SW 1271 (cell line): ENCODE measurements at regions not wholly inside any gene's neighbourhood (a gene's known extent, or its start where the extent isn't known, plus 50 kb on each side); places are given as distances from the start of the nearest gene placed in this dataset.

Experiments
- DNase-seq, 2 experiments: peaks; one replicate each; lab custom pipeline; 2025; lab: John Stamatoyannopoulos, UW

- DNase-seq: no peak
Observed at GRCh38 chr18:37729716-37730115, 164.1 kb upstream of the CELF4 start.

GRCh38 chr18:37724206-37724605, 158.6 kb upstream of the CELF4 start:
- DNase-seq: no peak

GRCh38 chr18:37721544-37722522, 156.2 kb upstream of the CELF4 start:
- DNase-seq: no peak

- DNase-seq: no peak
Observed at GRCh38 chr18:37720663-37721062, 155.1 kb upstream of the CELF4 start.

- DNase-seq: no peak
Observed at GRCh38 chr18:37717656-37718055, 152.1 kb upstream of the CELF4 start.

- no peak for DNase-seq
Observed at GRCh38 chr18:37717098-37717497, 151.5 kb upstream of the CELF4 start.

- no peak for DNase-seq
Observed at GRCh38 chr18:37716106-37716735, 150.6 kb upstream of the CELF4 start.

GRCh38 chr18:37714691-37715090, 149.1 kb upstream of the CELF4 start:
- no peak for DNase-seq

GRCh38 chr18:37712776-37713175, 147.2 kb upstream of the CELF4 start:
- DNase-seq: no peak

GRCh38 chr18:37711766-37712505, 146.3 kb upstream of the CELF4 start:
- DNase-seq: no peak

- no peak for DNase-seq
Observed at GRCh38 chr18:37710726-37711125, 145.1 kb upstream of the CELF4 start.

GRCh38 chr18:37709740-37710139, 144.1 kb upstream of the CELF4 start:
- no peak for DNase-seq

- no peak for DNase-seq
Observed at GRCh38 chr18:37705016-37705415, 139.4 kb upstream of the CELF4 start.

GRCh38 chr18:37702841-37703240, 137.2 kb upstream of the CELF4 start:
- DNase-seq: no peak

GRCh38 chr18:37701967-37702366, 136.4 kb upstream of the CELF4 start:
- no peak for DNase-seq

GRCh38 chr18:37698508-37699040, 133.0 kb upstream of the CELF4 start:
- no peak for DNase-seq

GRCh38 chr18:37694516-37694915, 128.9 kb upstream of the CELF4 start:
- no peak for DNase-seq

GRCh38 chr18:37691162-37691561, 125.6 kb upstream of the CELF4 start:
- no peak for DNase-seq

GRCh38 chr18:37689841-37690240, 124.2 kb upstream of the CELF4 start:
- DNase-seq: no peak

GRCh38 chr18:37684590-37684989, 119.0 kb upstream of the CELF4 start:
- no peak for DNase-seq

- no peak for DNase-seq
Observed at GRCh38 chr18:37684183-37684582, 118.6 kb upstream of the CELF4 start.

- DNase-seq: no peak
Observed at GRCh38 chr18:37680911-37681310, 115.3 kb upstream of the CELF4 start.
